Ishikawa (cell line): ENCODE measurements at regions not wholly inside any gene's neighbourhood (a gene's known extent, or its start where the extent isn't known, plus 50 kb on each side); places are given as distances from the start of the nearest gene placed in this dataset.

Source experiments
- CEBPB ChIP-seq: IDR thresholded peaks from 2 replicates; pipeline ENCODE4 v1.6.1; 2012
- CREB1 ChIP-seq: IDR thresholded peaks from 2 replicates; pipeline ENCODE4 v1.6.1; 2012; ENCODE audit warnings: low read depth
- EGR1 ChIP-seq: IDR thresholded peaks from 2 replicates; pipeline ENCODE4 v1.6.1; 2012
- EP300 ChIP-seq: IDR thresholded peaks from 2 replicates; pipeline ENCODE4 v1.6.1; 2012; ENCODE audit warnings: borderline replicate concordance
- FOXM1 ChIP-seq: IDR thresholded peaks from 2 replicates; pipeline ENCODE4 v1.6.1; 2012; ENCODE audit warnings: low read depth, borderline replicate concordance
- MAX ChIP-seq: IDR thresholded peaks from 2 replicates; pipeline ENCODE4 v1.6.1; 2012
- NFIC ChIP-seq: IDR thresholded peaks from 2 replicates; pipeline ENCODE4 v1.6.1; 2012
- RAD21 ChIP-seq: IDR thresholded peaks from 2 replicates; pipeline ENCODE4 v1.6.1; 2012; ENCODE audit warnings: low read depth
- REST ChIP-seq: IDR thresholded peaks from 2 replicates; pipeline ENCODE4 v1.6.1; 2012; ENCODE audit warnings: low read depth, mild to moderate bottlenecking
- TAF1 ChIP-seq: IDR thresholded peaks from 2 replicates; pipeline ENCODE4 v1.6.1; 2012; ENCODE audit warnings: low read depth, mild to moderate bottlenecking
- TCF12 ChIP-seq: IDR thresholded peaks from 2 replicates; pipeline ENCODE4 v1.6.1; 2012; ENCODE audit warnings: low read depth
- TEAD4 ChIP-seq: IDR thresholded peaks from 2 replicates; pipeline ENCODE4 v1.6.1; 2012
- USF1 ChIP-seq: IDR thresholded peaks from 2 replicates; pipeline ENCODE4 v1.6.1; 2012
- YY1 ChIP-seq: IDR thresholded peaks from 2 replicates; pipeline ENCODE4 v1.6.1; 2012; ENCODE audit warnings: low read depth
- ZBTB7A ChIP-seq: IDR thresholded peaks from 2 replicates; pipeline ENCODE4 v1.6.1; 2012; ENCODE audit warnings: low read depth

GRCh38 chr13:89784161-89784809 is 1563.2 kb upstream of the MIR17HG start:
- TF ChIP-seq REST (no peak), FOXM1 (no peak), USF1 (no peak), YY1 (no peak), EP300 (no peak), EGR1 (no peak)

GRCh38 chr13:89786531-89786930 is 1561.0 kb upstream of the MIR17HG start:
- no peak for TF ChIP-seq USF1
- no peak for TF ChIP-seq TCF12
- TF ChIP-seq RAD21, result no peak
- TF ChIP-seq CEBPB, result no peak
- no peak for TF ChIP-seq MAX
- TF ChIP-seq EP300, result no peak
- TF ChIP-seq CREB1, result no peak
- no peak for TF ChIP-seq REST
- no peak for TF ChIP-seq YY1
- TF ChIP-seq EGR1, result no peak
- TF ChIP-seq TAF1, result no peak
- no peak for TF ChIP-seq TEAD4
- TF ChIP-seq FOXM1, result no peak
- TF ChIP-seq NFIC, result no peak
- no peak for TF ChIP-seq ZBTB7A

DNA sequence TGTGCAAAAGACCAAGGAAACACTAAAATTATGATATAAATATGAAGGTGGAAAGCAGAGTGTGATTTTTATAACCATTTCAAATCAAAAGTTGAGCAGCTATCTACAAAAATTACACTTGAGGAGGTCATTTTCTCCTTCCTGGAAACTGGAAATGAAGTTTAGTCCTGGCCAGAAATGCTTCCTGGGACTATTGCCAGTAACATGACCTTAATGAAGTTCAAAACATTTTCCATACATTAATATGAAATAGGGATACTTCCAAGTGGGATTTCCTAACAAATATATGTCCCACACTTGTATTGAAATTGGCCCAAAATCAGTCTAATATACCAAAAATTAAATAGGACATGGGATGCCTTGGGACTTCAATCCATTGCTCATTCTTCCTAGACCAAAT is 1556.8 kb upstream of the MIR17HG start:
- TF ChIP-seq EP300 (no peak), USF1 (no peak), YY1 (no peak), TCF12 (no peak), EGR1 (no peak), TEAD4 (no peak), MAX (no peak), FOXM1 (no peak), TAF1 (no peak), ZBTB7A (no peak), RAD21 (no peak), NFIC (no peak), REST (no peak)

- TF ChIP-seq NFIC (no peak), EP300 (no peak), MAX (no peak), EGR1 (no peak), ZBTB7A (no peak), CREB1 (no peak), FOXM1 (no peak), TCF12 (no peak), RAD21 (no peak), USF1 (no peak), TAF1 (no peak), TEAD4 (no peak), CEBPB (no peak), REST (no peak), YY1 (no peak)
Observed at GRCh38 chr13:89791971-89792630, 1555.4 kb upstream of the MIR17HG start.
